Dermis blood vessel endothelial cell (primary cell): ENCODE measurements at regions not wholly inside any gene's neighbourhood (a gene's known extent, or its start where the extent isn't known, plus 50 kb on each side); places are given as distances from the start of the nearest gene placed in this dataset.

Experiments used
- DNase-seq: peaks from one replicate; pipeline ENCODE4 v3.0.0; 2010

GRCh38 chr3:117084739-117085270 lies 375.2 kb downstream of the TUSC7 start:
- no peak for DNase-seq

- DNase-seq, result no peak
These were observed 382.1 kb downstream of the TUSC7 start for GRCh38 chr3:117091676-117092075.

- DNase-seq, result no peak
These were observed 387.0 kb downstream of the TUSC7 start for GRCh38 chr3:117096549-117096948.

- no peak for DNase-seq
These were observed 387.8 kb downstream of the TUSC7 start for GRCh38 chr3:117097351-117097750.

GRCh38 chr3:117101697-117102096 lies 392.1 kb downstream of the TUSC7 start:
- DNase-seq, result no peak

- DNase-seq, result no peak
These were observed 392.8 kb downstream of the TUSC7 start for GRCh38 chr3:117102426-117102825.

GRCh38 chr3:117103675-117104074 lies 394.1 kb downstream of the TUSC7 start:
- DNase-seq, result no peak

GRCh38 chr3:117104381-117104780 lies 394.8 kb downstream of the TUSC7 start:
- no peak for DNase-seq

GRCh38 chr3:117104792-117105191 lies 395.2 kb downstream of the TUSC7 start:
- DNase-seq, result no peak

GRCh38 chr3:117105686-117106085 lies 396.1 kb downstream of the TUSC7 start:
- DNase-seq, result no peak

- DNase-seq, result no peak
These were observed 396.8 kb downstream of the TUSC7 start for GRCh38 chr3:117106396-117106795.

- DNase-seq, result no peak
These were observed 398.4 kb downstream of the TUSC7 start for GRCh38 chr3:117107946-117108345.

- no peak for DNase-seq
These were observed 399.6 kb downstream of the TUSC7 start for GRCh38 chr3:117109178-117109577.

- DNase-seq, result no peak
These were observed 405.1 kb downstream of the TUSC7 start for GRCh38 chr3:117114517-117115265.

- no peak for DNase-seq
These were observed 407.8 kb downstream of the TUSC7 start for GRCh38 chr3:117117188-117117936.

GRCh38 chr3:117118604-117119003 lies 409.0 kb downstream of the TUSC7 start:
- no peak for DNase-seq

GRCh38 chr3:117120014-117120413 lies 410.4 kb downstream of the TUSC7 start:
- no peak for DNase-seq

GRCh38 chr3:117122609-117123008 lies 413.0 kb downstream of the TUSC7 start:
- DNase-seq, result no peak

- no peak for DNase-seq
These were observed 416.9 kb downstream of the TUSC7 start for GRCh38 chr3:117126460-117126859.

- no peak for DNase-seq
These were observed 417.5 kb downstream of the TUSC7 start for GRCh38 chr3:117126946-117127546.

GRCh38 chr3:117128133-117128532 lies 418.6 kb downstream of the TUSC7 start:
- no peak for DNase-seq

GRCh38 chr3:117128872-117129271 lies 419.3 kb downstream of the TUSC7 start:
- no peak for DNase-seq

- no peak for DNase-seq
These were observed 419.9 kb downstream of the TUSC7 start for GRCh38 chr3:117129516-117129915.

- no peak for DNase-seq
These were observed 420.6 kb downstream of the TUSC7 start for GRCh38 chr3:117130222-117130621.
